ENCODE measurements at regions not wholly inside any gene's neighbourhood (a gene's known extent, or its start where the extent isn't known, plus 50 kb on each side); places are given as distances from the start of the nearest gene placed in this dataset.

GRCh38 chr2:120805602-120806001 is 69.9 kb downstream of the GLI2 start:
- TF ChIP-seq CTCF (IDR thresholded peaks at IDR 0.05; ENCODE audit: poor library complexity) (no peak), EZH2 (IDR thresholded peaks at IDR 0.05; ENCODE audit: borderline replicate concordance) (no peak)
